CD14-positive monocyte (primary cell): ENCODE measurements at regions not wholly inside any gene's neighbourhood (a gene's known extent, or its start where the extent isn't known, plus 50 kb on each side); places are given as distances from the start of the nearest gene placed in this dataset.

ENCODE experiments used
- DNase-seq, 3 donors: peaks; one replicate each; pipeline ENCODE4 v3.0.0-alpha.2; 2011 to 2022
- H2AFZ ChIP-seq: 2 replicates; pipeline ENCODE4 v1.6.0; 2012; ENCODE audit warnings: mild to moderate bottlenecking, low read depth, low read length, inconsistent platforms; ENCODE audit not compliant: insufficient read depth, poor library complexity, severe bottlenecking
- H3K27ac ChIP-seq, 2 donors: 1 replicate in 1 of 2; 2 replicates in 1 of 2; pipeline ENCODE4 v1.5.1; 2012 to 2013; ENCODE audit warnings: low read length in 2 of 2, control low read depth in 1 of 2, inconsistent platforms in 1 of 2, low read depth in 1 of 2, mild to moderate bottlenecking in 1 of 2
- H3K27me3 ChIP-seq, 2 donors: one replicate each; pipeline versions ENCODE4 v1.6.0 to v1.6.1; 2011 to 2013; ENCODE audit warnings: low read length in 2 of 2; ENCODE audit not compliant: control insufficient read depth in 2 of 2, insufficient read depth in 2 of 2
- H3K36me3 ChIP-seq, 2 donors: replicated peaks in 1 of 2; 1 replicate in 1 of 2; 2 replicates in 1 of 2; pipeline versions ENCODE4 v1.5.1 to v1.6.1; 2012 to 2013; ENCODE audit warnings: low read length in 2 of 2, control low read depth in 1 of 2, inconsistent platforms in 1 of 2, mild to moderate bottlenecking in 1 of 2; ENCODE audit not compliant: insufficient read depth in 2 of 2, control insufficient read depth in 1 of 2
- H3K4me1 ChIP-seq, 2 donors: 1 replicate in 1 of 2; 2 replicates in 1 of 2; pipeline versions ENCODE4 v1.5.1 to v1.6.1; 2012 to 2013; ENCODE audit warnings: low read length in 2 of 2, control low read depth in 1 of 2, inconsistent platforms in 1 of 2, mild to moderate bottlenecking in 1 of 2, moderate library complexity in 1 of 2; ENCODE audit not compliant: insufficient read depth in 2 of 2, control insufficient read depth in 1 of 2
- H3K4me2 ChIP-seq: replicated peaks from 2 replicates; pipeline ENCODE3; 2012; ENCODE audit warnings: low read length, moderate library complexity, mild to moderate bottlenecking; ENCODE audit not compliant: poor library complexity, severe bottlenecking; ENCODE audit errors: extremely low read depth
- H3K4me3 ChIP-seq, 3 experiments: fragments of 200-600 bp in 1 of 3; sonication (generic) in 1 of 3; replicated peaks in 1 of 3; 1 replicate in 2 of 3; 2 replicates in 1 of 3; pipeline ENCODE4 v1.5.1; 2011 to 2013; ENCODE audit warnings: low read length in 3 of 3, mild to moderate bottlenecking in 3 of 3, control low read depth in 2 of 3, low read depth in 2 of 3, inconsistent platforms in 1 of 3, moderate library complexity in 1 of 3
- H3K79me2 ChIP-seq: 2 replicates; pipeline ENCODE4 v1.6.0; 2012; ENCODE audit warnings: mild to moderate bottlenecking, control low read depth, inconsistent platforms, low read length, moderate library complexity; ENCODE audit not compliant: insufficient read depth
- H3K9ac ChIP-seq: 2 replicates; pipeline ENCODE4 v1.6.0; 2017; ENCODE audit warnings: low read length, mild to moderate bottlenecking; ENCODE audit not compliant: insufficient read depth, poor library complexity, severe bottlenecking
- H3K9me3 ChIP-seq, 2 donors: replicated peaks in 1 of 2; 1 replicate in 1 of 2; 2 replicates in 1 of 2; pipeline versions ENCODE4 v1.5.1 to v1.6.1; 2012 to 2013; ENCODE audit warnings: low read length in 2 of 2, control low read depth in 1 of 2; ENCODE audit not compliant: control insufficient read depth in 1 of 2, insufficient read depth in 1 of 2
- H4K20me1 ChIP-seq: 2 replicates; pipeline ENCODE4 v1.6.0; 2012; ENCODE audit warnings: mild to moderate bottlenecking, low read length, control low read depth, moderate library complexity; ENCODE audit not compliant: insufficient read depth
- H3K27ac Mint-ChIP-seq, 7 donors: one replicate each; pipeline ENCODE4 v1.8.0; 2020; ENCODE audit warnings: mild to moderate bottlenecking in 7 of 7, mixed read lengths in 7 of 7, moderate library complexity in 6 of 7, inconsistent platforms in 2 of 7
- H3K27me3 Mint-ChIP-seq, 3 donors: one replicate each; pipeline ENCODE4 v1.8.0; 2021 to 2022; ENCODE audit warnings: low read depth in 3 of 3, mild to moderate bottlenecking in 3 of 3, mixed read lengths in 3 of 3, moderate library complexity in 3 of 3, inconsistent platforms in 1 of 3
- H3K36me3 Mint-ChIP-seq, 2 donors: one replicate each; pipeline ENCODE4 v1.8.0; 2020; ENCODE audit warnings: mixed read lengths in 2 of 2, inconsistent platforms in 1 of 2, mild to moderate bottlenecking in 1 of 2
- H3K4me1 Mint-ChIP-seq: one replicate; pipeline ENCODE4 v1.8.0; 2020; ENCODE audit warnings: mild to moderate bottlenecking, mixed read lengths
- H3K4me3 Mint-ChIP-seq, 2 donors: one replicate each; pipeline ENCODE4 v1.8.0; 2020; ENCODE audit warnings: mild to moderate bottlenecking in 2 of 2, mixed read lengths in 2 of 2, moderate library complexity in 1 of 2
- H3K9me3 Mint-ChIP-seq, 7 donors: one replicate each; pipeline ENCODE4 v1.8.0; 2020 to 2022; ENCODE audit warnings: mixed read lengths in 7 of 7, mild to moderate bottlenecking in 6 of 7, moderate library complexity in 6 of 7, inconsistent platforms in 2 of 7
- CTCF ChIP-seq: fragments of 200-600 bp; IDR thresholded peaks from one replicate; pipeline ENCODE4 v1.8.0; 2022; ENCODE audit warnings: antibody characterized with exemption, mild to moderate bottlenecking
- WGBS: methylation state at CpG from one replicate; pipeline ENCODE4 v1.1.5; 2013; ENCODE audit warnings: missing lambda C conversion rate; ENCODE audit not compliant: insufficient coverage; 5-methylcytosine and 5-hydroxymethylcytosine counted together
- intact Hi-C, 2 donors: fragments of 100-400 bp; cut with micrococcal nuclease; formaldehyde crosslinking; loops; one replicate each; pipeline versions ENCODE4 v1.15.0 to v1.15.1; 2023

GRCh38 chr12:112616469-112617152 is 174.9 kb upstream of the RPH3A start:
- H3K36me3 Mint-ChIP-seq: no peaks in the 10 kb centered on the region
- intact Hi-C loops: no loop called here
- H3K27ac Mint-ChIP-seq: peak overlapping the region in 4 of 7 donors; percentile 1 to 54 (median 40)
- H3K4me1 ChIP-seq: peaks cover 16 to 17% of the 10 kb centered on the region in 2 donors
- H3K27ac ChIP-seq: peak overlapping the region in 1 of 2 donors; percentile 60
- peak overlapping the region; percentile 61 for H3K4me2 ChIP-seq
- H3K27me3 ChIP-seq: peaks cover 3 to 4% of the 10 kb centered on the region in 2 donors
- no peak for TF ChIP-seq CTCF
- peaks cover 2 to 6% (median 4%) of the 10 kb centered on the region in 7 donors for H3K9me3 Mint-ChIP-seq
- DNase-seq: no peak
- peaks cover 21% of the 10 kb centered on the region for H3K4me1 Mint-ChIP-seq
- H4K20me1 ChIP-seq: no peaks in the 10 kb centered on the region
- peak overlapping the region; percentile 62 to 79 for H3K4me3 Mint-ChIP-seq
- no CpG with 5 or more reads among the region's 2 CpGs for WGBS
- H3K9me3 ChIP-seq: no peaks in the 10 kb centered on the region
- peak overlapping the region; percentile 16 for H3K9ac ChIP-seq
- peak overlapping the region; percentile 18 to 67 (median 62) for H3K4me3 ChIP-seq
- H3K79me2 ChIP-seq: no peaks in the 10 kb centered on the region
- H3K36me3 ChIP-seq: no peaks in the 10 kb centered on the region
- peaks cover 14 to 40% (median 21%) of the 10 kb centered on the region in 3 donors for H3K27me3 Mint-ChIP-seq
- peak overlapping the region; percentile 48 for H2AFZ ChIP-seq

- intact Hi-C loops: no loop called here
- no peak for TF ChIP-seq CTCF
- peak overlapping the region in 2 of 7 donors; percentile 33 to 46 for H3K27ac Mint-ChIP-seq
- no peaks in the 10 kb centered on the region for H3K36me3 Mint-ChIP-seq
- Histone ChIP-seq H2AFZ (peak overlapping the region; percentile 48), H3K9me3 (no peaks in the 10 kb centered on the region), H3K4me2 (peak overlapping the region; percentile 61), H3K27me3 (peaks cover 3 to 4% of the 10 kb centered on the region in 2 donors), H3K4me3 (peak overlapping the region; percentile 18 to 67 (median 62)), H3K79me2 (no peaks in the 10 kb centered on the region), H3K9ac (peak overlapping the region; percentile 16), H3K27ac (peak overlapping the region; percentile 8 to 60), H3K4me1 (peaks cover 16 to 17% of the 10 kb centered on the region in 2 donors), H4K20me1 (no peaks in the 10 kb centered on the region), H3K36me3 (no peaks in the 10 kb centered on the region)
- peaks cover 2 to 6% (median 4%) of the 10 kb centered on the region in 7 donors for H3K9me3 Mint-ChIP-seq
- peaks cover 14 to 40% (median 21%) of the 10 kb centered on the region in 3 donors for H3K27me3 Mint-ChIP-seq
- H3K4me1 Mint-ChIP-seq: peaks cover 21% of the 10 kb centered on the region
- 21% methylated on average over 3 of the region's 3 CpGs for WGBS
- H3K4me3 Mint-ChIP-seq: peak overlapping the region; percentile 62 to 79
- DNase-seq: no peak
These were observed 174.4 kb upstream of the RPH3A start for GRCh38 chr12:112617153-112617505.
